Tibial nerve (tissue), 4 donors: ENCODE measurements at regions not wholly inside any gene's neighbourhood (a gene's known extent, or its start where the extent isn't known, plus 50 kb on each side); places are given as distances from the start of the nearest gene placed in this dataset.

Source experiments
- CTCF ChIP-seq, 5 experiments: fragments of 200-600 bp in 3 of 5; fragments of 450-650 bp in 2 of 5; sonication (generic) in 3 of 5; IDR thresholded peaks; one replicate each; pipeline ENCODE4 v1.5.1; 2016 to 2019; ENCODE audit warnings: antibody characterized with exemption in 5 of 5, mild to moderate bottlenecking in 3 of 5, moderate library complexity in 2 of 5
- EP300 ChIP-seq, 2 donors: sonication (generic); formaldehyde crosslinking; IDR thresholded peaks; one replicate each; pipeline ENCODE4 v1.6.1; 2017; ENCODE audit warnings: antibody characterized with exemption in 2 of 2, mild to moderate bottlenecking in 1 of 2
- POLR2A ChIP-seq, 2 donors: fragments of 450-650 bp; IDR thresholded peaks; one replicate each; pipeline ENCODE4 v1.6.1; 2017; ENCODE audit warnings: antibody characterized with exemption in 2 of 2, mild to moderate bottlenecking in 2 of 2, moderate library complexity in 2 of 2

- TF ChIP-seq CTCF (IDR thresholded peaks at IDR 0.05), result no peak
- no peak for TF ChIP-seq EP300 (IDR thresholded peaks at IDR 0.05)
- TF ChIP-seq POLR2A (IDR thresholded peaks at IDR 0.05), result no peak
Observed at GRCh38 chr16:26838931-26839330, 227.8 kb upstream of the C16orf82 start.
